Fibroblast of mammary gland (primary cell): ENCODE measurements at regions not wholly inside any gene's neighbourhood (a gene's known extent, or its start where the extent isn't known, plus 50 kb on each side); places are given as distances from the start of the nearest gene placed in this dataset.

Source experiments
- DNase-seq: peaks from one replicate; pipeline ENCODE4 v3.0.0-alpha.2; 2010; ENCODE audit warnings: low read depth
- H3K4me3 ChIP-seq: 2 replicates; pipeline ENCODE4 v1.5.1; 2011; ENCODE audit warnings: low read depth, mild to moderate bottlenecking, low read length, moderate library complexity; ENCODE audit not compliant: control insufficient read depth
- TF ChIP-seq, protein P1 (sequence below): conservative IDR thresholded peaks from 2 replicates; pipeline ENCODE4 v1.5.1; 2011; ENCODE audit warnings: low read depth, low read length, inconsistent platforms; ENCODE audit not compliant: control insufficient read depth, insufficient read depth

DNA sequence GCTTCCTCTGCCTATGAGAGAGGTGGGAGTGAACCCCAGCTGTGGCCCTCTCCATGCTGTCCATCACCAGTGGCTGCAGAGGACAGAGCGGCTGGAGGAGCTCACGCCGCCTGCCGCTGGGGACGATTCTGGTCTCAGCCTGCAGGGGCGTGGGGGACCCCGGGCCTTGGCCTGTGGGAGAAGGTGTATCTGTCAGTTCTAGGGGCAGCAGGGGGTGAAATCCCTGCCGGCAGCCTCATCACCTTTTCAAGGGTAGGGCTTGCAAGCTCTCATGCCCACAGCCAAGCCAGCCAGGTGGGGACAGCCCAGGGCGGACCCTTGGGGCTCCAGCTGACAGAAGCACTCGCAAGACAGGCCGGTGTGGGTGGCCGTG is 80.2 kb downstream of the TSPAN17 start:
- no peak for DNase-seq
- H3K4me3 ChIP-seq = no peak overlapping the region
- TF ChIP-seq, protein P1, sequence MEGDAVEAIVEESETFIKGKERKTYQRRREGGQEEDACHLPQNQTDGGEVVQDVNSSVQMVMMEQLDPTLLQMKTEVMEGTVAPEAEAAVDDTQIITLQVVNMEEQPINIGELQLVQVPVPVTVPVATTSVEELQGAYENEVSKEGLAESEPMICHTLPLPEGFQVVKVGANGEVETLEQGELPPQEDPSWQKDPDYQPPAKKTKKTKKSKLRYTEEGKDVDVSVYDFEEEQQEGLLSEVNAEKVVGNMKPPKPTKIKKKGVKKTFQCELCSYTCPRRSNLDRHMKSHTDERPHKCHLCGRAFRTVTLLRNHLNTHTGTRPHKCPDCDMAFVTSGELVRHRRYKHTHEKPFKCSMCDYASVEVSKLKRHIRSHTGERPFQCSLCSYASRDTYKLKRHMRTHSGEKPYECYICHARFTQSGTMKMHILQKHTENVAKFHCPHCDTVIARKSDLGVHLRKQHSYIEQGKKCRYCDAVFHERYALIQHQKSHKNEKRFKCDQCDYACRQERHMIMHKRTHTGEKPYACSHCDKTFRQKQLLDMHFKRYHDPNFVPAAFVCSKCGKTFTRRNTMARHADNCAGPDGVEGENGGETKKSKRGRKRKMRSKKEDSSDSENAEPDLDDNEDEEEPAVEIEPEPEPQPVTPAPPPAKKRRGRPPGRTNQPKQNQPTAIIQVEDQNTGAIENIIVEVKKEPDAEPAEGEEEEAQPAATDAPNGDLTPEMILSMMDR = no peak

DNA sequence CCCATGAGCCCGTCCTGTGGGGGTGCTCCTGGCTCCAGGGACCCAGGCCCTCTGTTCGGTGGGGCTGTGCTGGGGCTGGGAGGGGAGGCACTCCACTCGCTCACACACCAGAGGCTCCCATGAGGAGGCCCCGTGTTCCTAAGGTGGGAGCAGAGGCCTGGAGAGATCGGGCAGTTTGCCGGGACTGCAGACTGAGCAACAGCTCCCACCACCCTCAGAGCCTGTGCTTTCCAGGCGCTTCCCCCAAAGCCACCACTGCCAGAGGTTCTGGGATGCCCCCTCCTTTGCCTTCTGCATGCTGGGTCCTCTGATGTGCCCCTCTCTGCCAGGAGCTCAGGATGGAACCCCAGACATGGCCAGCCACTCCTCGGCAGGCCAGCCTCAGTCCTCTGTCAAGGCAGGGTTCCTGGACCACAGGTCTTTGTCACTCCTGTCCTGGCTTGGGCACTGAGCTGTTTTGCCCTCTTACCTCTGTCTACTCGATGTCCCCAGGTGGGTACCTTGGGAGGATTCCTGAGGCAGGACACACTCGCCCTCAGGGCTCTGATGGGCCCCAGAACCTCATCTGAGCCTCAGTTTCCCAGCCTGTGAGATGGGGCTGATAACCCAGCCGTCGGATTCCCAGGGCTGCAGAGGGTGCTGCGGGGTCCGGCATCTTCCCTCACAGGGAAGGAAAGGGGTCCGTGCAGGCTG is 80.8 kb downstream of the TSPAN17 start:
- DNase-seq = no peak

DNA sequence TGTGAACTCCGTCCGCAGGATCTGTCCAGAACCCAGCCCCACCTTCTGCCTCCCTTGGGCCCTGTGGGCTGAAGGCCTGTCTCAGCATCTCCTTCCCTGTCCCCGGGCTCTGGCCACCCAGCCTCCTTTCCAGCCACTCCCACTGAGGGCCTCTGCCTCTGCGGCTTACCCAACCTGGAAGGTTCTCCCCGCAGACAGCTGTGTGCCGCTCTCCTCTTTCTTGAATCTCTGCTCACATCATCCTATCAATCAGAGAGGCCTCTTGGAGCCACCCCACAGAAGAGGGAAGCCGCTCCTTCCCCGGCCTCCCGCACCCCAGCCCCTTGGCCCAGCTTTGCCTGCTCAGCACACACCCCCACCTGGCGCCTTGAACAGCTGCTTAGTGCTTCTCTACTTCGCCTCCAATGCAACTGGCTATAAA is 81.5 kb upstream of the UNC5A start:
- TF ChIP-seq, protein P1 = no peak
- no peak for DNase-seq
- no peak overlapping the region for H3K4me3 ChIP-seq

More for the DNA sequence above, 80.8 kb downstream of the TSPAN17 start:
- H3K4me3 ChIP-seq = no peak overlapping the region
- TF ChIP-seq, protein P1 = no peak

DNA sequence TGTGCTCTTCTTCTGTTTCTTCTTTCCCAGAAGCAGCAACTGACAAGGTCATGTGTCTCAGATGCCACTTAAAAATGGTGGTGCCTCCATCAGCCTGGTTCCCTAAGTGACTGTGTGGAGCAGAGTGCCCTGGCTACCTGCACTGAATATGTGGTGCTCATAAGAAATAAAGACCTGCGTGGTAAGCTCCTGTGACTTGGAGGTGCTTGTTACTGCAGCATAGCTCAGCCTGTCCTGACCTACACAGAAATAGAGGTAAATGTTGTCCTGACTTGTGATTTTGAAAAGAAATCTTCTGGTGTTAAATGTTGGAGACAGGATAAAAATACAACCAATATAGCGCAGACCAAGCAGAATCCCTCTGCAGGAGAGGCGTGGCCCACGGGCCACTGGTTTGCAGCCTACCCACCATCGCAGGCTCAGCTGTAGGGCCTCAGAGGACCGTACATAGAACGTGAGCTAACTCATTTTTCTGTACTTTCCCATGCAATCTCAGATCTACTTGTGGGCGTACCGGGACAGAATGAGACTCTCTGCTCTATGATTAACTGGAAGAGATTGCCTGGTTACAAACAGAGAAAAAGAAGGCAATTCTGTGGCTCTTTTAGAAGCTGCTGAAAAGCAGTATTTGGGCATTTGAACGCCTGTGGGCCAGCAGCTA is 79.4 kb upstream of the UNC5A start:
- no peak overlapping the region for H3K4me3 ChIP-seq
- no peak for DNase-seq
- TF ChIP-seq, protein P1 = no peak

DNA sequence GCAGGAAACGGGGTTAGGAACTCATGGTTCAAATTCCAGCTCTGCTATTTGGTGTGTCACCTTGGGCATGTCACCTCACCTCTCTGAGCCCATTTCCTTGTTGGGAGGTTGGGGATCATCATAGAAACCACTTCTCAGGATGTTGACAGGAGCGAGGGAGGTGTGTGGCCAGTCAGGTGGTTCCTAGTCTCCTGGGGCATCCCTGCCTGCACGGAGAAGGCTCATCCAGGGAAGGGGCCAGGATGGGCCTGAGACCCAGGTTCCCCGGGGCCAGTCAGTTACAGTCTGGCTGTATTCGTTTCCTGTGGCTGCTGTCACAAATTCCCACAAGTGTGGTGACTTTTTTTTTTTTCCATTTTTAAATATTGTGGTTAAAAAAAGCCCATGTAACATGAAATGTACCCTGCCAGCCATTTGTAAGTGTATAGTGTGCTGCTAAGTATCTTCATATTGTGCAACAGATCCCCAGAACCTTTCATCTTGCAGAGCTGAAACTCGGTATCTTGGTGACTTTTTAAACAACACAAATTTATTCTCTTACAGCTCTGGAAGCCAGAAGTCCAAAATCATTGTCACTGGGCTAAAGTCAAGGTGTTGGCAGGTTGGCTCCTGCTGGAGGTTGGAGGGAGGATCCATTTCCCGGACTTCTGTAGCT is 78.7 kb upstream of the UNC5A start:
- TF ChIP-seq, protein P1 = no peak
- DNase-seq = no peak
- H3K4me3 ChIP-seq = no peak overlapping the region

DNA sequence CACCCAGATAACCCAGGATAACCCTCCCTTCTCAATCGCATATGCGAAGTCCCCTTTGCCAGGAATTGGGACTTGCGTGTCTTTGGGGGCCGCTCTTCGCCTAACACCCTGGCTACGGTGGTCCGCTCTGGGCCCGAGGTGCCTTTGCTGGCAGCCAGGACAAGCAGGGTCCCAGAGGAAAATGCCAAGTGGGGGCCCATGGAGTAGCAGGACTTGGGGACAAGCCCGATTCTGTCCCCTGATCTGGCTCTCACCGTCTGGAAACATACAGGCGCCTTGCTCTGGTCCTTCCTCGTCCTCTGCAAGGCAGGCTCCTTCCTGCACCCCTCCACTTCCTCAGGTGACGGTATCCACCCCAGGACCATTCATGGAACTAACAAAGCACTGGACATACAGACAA is 78.1 kb upstream of the UNC5A start:
- H3K4me3 ChIP-seq = no peak overlapping the region
- no peak for DNase-seq
- TF ChIP-seq, protein P1 = no peak
